Kidney epithelial cell (primary cell): ENCODE measurements at regions not wholly inside any gene's neighbourhood (a gene's known extent, or its start where the extent isn't known, plus 50 kb on each side); places are given as distances from the start of the nearest gene placed in this dataset.
"Not testable (repeated sequence)": the region's sequence is repeated elsewhere in the genome, so short reads cannot be mapped to it uniquely, and the experiment has no call there.

Experiments
- DNase-seq: peaks from one replicate; pipeline ENCODE4 v3.0.0-alpha.2; 2010; ENCODE audit warnings: low read depth
- H3K27me3 ChIP-seq: 2 replicates; pipeline ENCODE4 v1.6.0; 2011; ENCODE audit warnings: low read length; ENCODE audit not compliant: control insufficient read depth, insufficient read depth
- H3K36me3 ChIP-seq: 2 replicates; pipeline ENCODE4 v1.5.1; 2011; ENCODE audit warnings: low read length; ENCODE audit not compliant: control insufficient read depth, insufficient read depth
- H3K4me3 ChIP-seq: 2 replicates; pipeline ENCODE4 v1.5.1; 2011; ENCODE audit warnings: low read depth, mild to moderate bottlenecking, control low read depth, low read length
- CTCF ChIP-seq: IDR thresholded peaks from 2 replicates; pipeline ENCODE4 v1.5.1; 2011; ENCODE audit warnings: mild to moderate bottlenecking, moderate library complexity, low read length, control low read depth, inconsistent platforms; ENCODE audit not compliant: insufficient read depth, poor library complexity, severe bottlenecking

GRCh38 chr6:119728935-119729334 lies 379.4 kb upstream of the MAN1A1 start:
- no peak for TF ChIP-seq CTCF
- DNase-seq = no peak

GRCh38 chr6:119728220-119728750 lies 378.7 kb upstream of the MAN1A1 start:
- no peak for TF ChIP-seq CTCF
- Histone ChIP-seq H3K27me3 (no peaks in the 10 kb centered on the region), H3K4me3 (no peak overlapping the region), H3K36me3 (no peaks in the 10 kb centered on the region)
- no peak for DNase-seq

More at GRCh38 chr6:119728935-119729334, 379.4 kb upstream of the MAN1A1 start:
- Histone ChIP-seq H3K4me3 (no peak overlapping the region), H3K27me3 (no peaks in the 10 kb centered on the region), H3K36me3 (no peaks in the 10 kb centered on the region)

- no peaks in the 10 kb centered on the region for H3K27me3 ChIP-seq
- TF ChIP-seq CTCF = no peak
- H3K4me3 ChIP-seq = no peak overlapping the region
- DNase-seq = no peak
- H3K36me3 ChIP-seq = no peaks in the 10 kb centered on the region
Observed at GRCh38 chr6:119727504-119728219, 378.1 kb upstream of the MAN1A1 start.

GRCh38 chr6:119726912-119727311 lies 377.4 kb upstream of the MAN1A1 start:
- H3K4me3 ChIP-seq, H3K36me3 ChIP-seq, DNase-seq, H3K27me3 ChIP-seq: not testable (repeated sequence)

GRCh38 chr6:119726086-119726485 lies 376.5 kb upstream of the MAN1A1 start:
- no peak for DNase-seq
- TF ChIP-seq CTCF = no peak
- Histone ChIP-seq H3K27me3 (no peaks in the 10 kb centered on the region), H3K4me3 (no peak overlapping the region), H3K36me3 (no peaks in the 10 kb centered on the region)

GRCh38 chr6:119720160-119720559 lies 370.6 kb upstream of the MAN1A1 start:
- DNase-seq = no peak

More at GRCh38 chr6:119720160-119720559, 370.6 kb upstream of the MAN1A1 start:
- Histone ChIP-seq H3K36me3 (no peaks in the 10 kb centered on the region), H3K4me3 (no peak overlapping the region), H3K27me3 (no peaks in the 10 kb centered on the region)
- no peak for TF ChIP-seq CTCF
